Caco-2 (cell line): ENCODE measurements at regions not wholly inside any gene's neighbourhood (a gene's known extent, or its start where the extent isn't known, plus 50 kb on each side); places are given as distances from the start of the nearest gene placed in this dataset.

Source experiments
- BruUV-seq: library from RNA; stranded (reverse); fragments of 400-500 nt; replicated peaks from 2 replicates; lab custom pipeline; 2021; lab: Mats Ljungman, UMichigan
- CTCF ChIA-PET: fragments of 300-600 bp; sonication (Branson Sonifier 250); formaldehyde crosslinking; loops from one replicate; lab custom pipeline; 2022; ENCODE audit warnings: antibody characterized with exemption; lab: Charles Lee
- POLR2A ChIA-PET: fragments of 300-600 bp; sonication (Branson Sonifier 250); formaldehyde crosslinking; loops from one replicate; lab custom pipeline; 2022; ENCODE audit warnings: antibody characterized with exemption; lab: Charles Lee
- DNase-seq, 2 experiments: peaks; one replicate each; pipeline versions ENCODE4 v3.0.0 to v3.0.0-alpha.2; 2020 to 2022
- H3K27me3 ChIP-seq: replicated peaks from 2 replicates; pipeline ENCODE4 v1.6.0; 2011; ENCODE audit warnings: low read length; ENCODE audit not compliant: control insufficient read depth, insufficient read depth
- H3K36me3 ChIP-seq: 2 replicates; pipeline ENCODE4 v1.5.1; 2011; ENCODE audit warnings: low read length; ENCODE audit not compliant: control insufficient read depth, insufficient read depth
- H3K4me1 ChIP-seq: fragments of 250-450 bp; sonication (Bioruptor Pico); 2 replicates; pipeline ENCODE4 v1.5.1; 2020; ENCODE audit warnings: mild to moderate bottlenecking
- H3K4me3 ChIP-seq: 2 replicates; pipeline ENCODE4 v1.5.1; 2011; ENCODE audit warnings: low read depth, mild to moderate bottlenecking, control low read depth, low read length
- H3K9me3 ChIP-seq: fragments of 250-450 bp; sonication (Bioruptor Pico); 2 replicates; pipeline ENCODE4 v1.5.1; 2020; ENCODE audit warnings: mild to moderate bottlenecking, moderate library complexity
- H3K27ac Mint-ChIP-seq: one replicate; pipeline ENCODE4 v1.8.0; 2022; ENCODE audit warnings: mixed read lengths; ENCODE audit not compliant: unreplicated experiment
- H3K27me3 Mint-ChIP-seq: one replicate; pipeline ENCODE4 v1.8.0; 2022; ENCODE audit warnings: mixed read lengths; ENCODE audit not compliant: insufficient read depth, unreplicated experiment
- H3K36me3 Mint-ChIP-seq: one replicate; pipeline ENCODE4 v1.8.0; 2022; ENCODE audit warnings: mild to moderate bottlenecking, mixed read lengths; ENCODE audit not compliant: insufficient read depth, unreplicated experiment
- H3K4me1 Mint-ChIP-seq: one replicate; pipeline ENCODE4 v1.8.0; 2022; ENCODE audit warnings: low read depth, mixed read lengths; ENCODE audit not compliant: unreplicated experiment
- H3K4me3 Mint-ChIP-seq: one replicate; pipeline ENCODE4 v1.8.0; 2022; ENCODE audit warnings: mild to moderate bottlenecking, moderate library complexity, mixed read lengths; ENCODE audit not compliant: unreplicated experiment
- H3K9me3 Mint-ChIP-seq: one replicate; pipeline ENCODE4 v1.8.0; 2022; ENCODE audit warnings: mixed read lengths; ENCODE audit not compliant: unreplicated experiment
- CTCF ChIP-seq, 2 experiments: fragments of 200-600 bp in 1 of 2; IDR thresholded peaks; 1 replicate in 1 of 2; 2 replicates in 1 of 2; pipeline versions ENCODE4 v1.5.1 to v1.8.0; 2011 to 2022; ENCODE audit warnings: antibody characterized with exemption in 1 of 2, control low read depth in 1 of 2, inconsistent platforms in 1 of 2, low read depth in 1 of 2, low read length in 1 of 2, mild to moderate bottlenecking in 1 of 2, moderate library complexity in 1 of 2; ENCODE audit not compliant: insufficient read depth in 1 of 2, severe bottlenecking in 1 of 2, unreplicated experiment in 1 of 2
- intact Hi-C: fragments of 100-400 bp; cut with micrococcal nuclease; formaldehyde crosslinking; loops from one replicate; pipeline ENCODE4 v1.10.0; 2022; ENCODE audit not compliant: unreplicated experiment

GRCh38 chr11:112778091-112778876 lies 182.9 kb upstream of the NCAM1 start:
- no peak for TF ChIP-seq CTCF (IDR thresholded peaks at IDR 0.05; ENCODE audit: insufficient read depth in 1 of 2, low read depth in 1 of 2, low read length in 1 of 2, severe bottlenecking in 1 of 2, unreplicated experiment in 1 of 2)
- intact Hi-C loops: no loop called here
- Mint-ChIP-seq H3K4me1 (no peaks in the 10 kb centered on the region), H3K4me3 (no peak overlapping the region), H3K9me3 (no peaks in the 10 kb centered on the region), H3K27me3 (peaks cover 41% of the 10 kb centered on the region), H3K27ac (no peak overlapping the region), H3K36me3 (no peaks in the 10 kb centered on the region)
- ChIA-PET CTCF (no interaction called here), POLR2A (no interaction called here)
- DNase-seq: no peak
- H3K36me3 ChIP-seq: no peaks in the 10 kb centered on the region
- H3K27me3 ChIP-seq: no peaks in the 10 kb centered on the region
- BruUV-seq: no TSS peak
- H3K4me3 ChIP-seq: no peak overlapping the region
- H3K4me1 ChIP-seq: no peaks in the 10 kb centered on the region
- no peaks in the 10 kb centered on the region for H3K9me3 ChIP-seq

- no peak overlapping the region for H3K4me3 ChIP-seq
- POLR2A ChIA-PET: no interaction called here
- H3K4me1 Mint-ChIP-seq: no peaks in the 10 kb centered on the region
Observed at GRCh38 chr11:112778877-112779266, 182.3 kb upstream of the NCAM1 start.

More at GRCh38 chr11:112778877-112779266, 182.3 kb upstream of the NCAM1 start:
- Histone ChIP-seq H3K9me3 (no peaks in the 10 kb centered on the region), H3K36me3 (no peaks in the 10 kb centered on the region), H3K4me1 (no peaks in the 10 kb centered on the region), H3K27me3 (no peaks in the 10 kb centered on the region)
- BruUV-seq: no TSS peak
- Mint-ChIP-seq H3K9me3 (no peaks in the 10 kb centered on the region), H3K36me3 (no peaks in the 10 kb centered on the region), H3K27me3 (peaks cover 37% of the 10 kb centered on the region), H3K27ac (no peak overlapping the region), H3K4me3 (no peak overlapping the region)
- DNase-seq: no peak
- CTCF ChIA-PET: no interaction called here
- intact Hi-C loops: no loop called here
- TF ChIP-seq CTCF (IDR thresholded peaks at IDR 0.05; ENCODE audit: insufficient read depth in 1 of 2, low read depth in 1 of 2, low read length in 1 of 2, severe bottlenecking in 1 of 2, unreplicated experiment in 1 of 2): no peak
